Natural killer cell (primary cell): ENCODE measurements at regions not wholly inside any gene's neighbourhood (a gene's known extent, or its start where the extent isn't known, plus 50 kb on each side); places are given as distances from the start of the nearest gene placed in this dataset.

Source experiments
- ATAC-seq, 3 donors: fragments of 150-1000 bp in 2 of 3; fragments of 200-7000 bp in 1 of 3; cut with Tn5 transposase; 1 replicate in 1 of 3; 2 replicates in 2 of 3; pipeline ENCODE4 v1.10.0; 2021; ENCODE audit warnings: mild to moderate bottlenecking in 2 of 3, moderate library complexity in 2 of 3
- DNase-seq, 2 donors: peaks; one replicate each; pipeline versions ENCODE4 v3.0.0 to v3.0.0-alpha.2; 2013 to 2021; ENCODE audit warnings: mixed read lengths in 1 of 2
- H3K27ac ChIP-seq: one replicate; pipeline ENCODE4 v1.5.1; 2013; ENCODE audit warnings: mild to moderate bottlenecking, low read length
- H3K27me3 ChIP-seq: one replicate; pipeline ENCODE4 v1.6.1; 2013; ENCODE audit warnings: low read length; ENCODE audit not compliant: control insufficient read depth, insufficient read depth
- H3K36me3 ChIP-seq: one replicate; pipeline ENCODE4 v1.6.1; 2013; ENCODE audit warnings: low read length; ENCODE audit not compliant: control insufficient read depth, insufficient read depth
- H3K4me1 ChIP-seq: one replicate; pipeline ENCODE4 v1.6.1; 2013; ENCODE audit warnings: low read length; ENCODE audit not compliant: control insufficient read depth, insufficient read depth
- H3K4me3 ChIP-seq: one replicate; pipeline ENCODE4 v1.5.1; 2013; ENCODE audit warnings: low read length
- H3K9me3 ChIP-seq: one replicate; pipeline ENCODE4 v1.6.1; 2013; ENCODE audit warnings: low read length; ENCODE audit not compliant: control insufficient read depth, insufficient read depth
- H3K27ac Mint-ChIP-seq, 2 donors: one replicate each; pipeline ENCODE4 v1.8.0; 2022; ENCODE audit warnings: mild to moderate bottlenecking in 2 of 2, mixed read lengths in 2 of 2, moderate library complexity in 1 of 2
- H3K27me3 Mint-ChIP-seq, 2 donors: one replicate each; pipeline ENCODE4 v1.8.0; 2022; ENCODE audit warnings: low read depth in 2 of 2, mixed read lengths in 2 of 2
- H3K36me3 Mint-ChIP-seq: one replicate; pipeline ENCODE4 v1.8.0; 2022; ENCODE audit warnings: mixed read lengths
- H3K4me1 Mint-ChIP-seq, 2 donors: one replicate each; pipeline ENCODE4 v1.8.0; 2022; ENCODE audit warnings: mixed read lengths in 2 of 2
- H3K4me3 Mint-ChIP-seq: one replicate; pipeline ENCODE4 v1.8.0; 2022; ENCODE audit warnings: mild to moderate bottlenecking, moderate library complexity, mixed read lengths
- H3K9me3 Mint-ChIP-seq, 2 donors: one replicate each; pipeline ENCODE4 v1.8.0; 2022; ENCODE audit warnings: mixed read lengths in 2 of 2
- CTCF ChIP-seq: fragments of 200-600 bp; IDR thresholded peaks from one replicate; pipeline ENCODE4 v1.8.0; 2022; ENCODE audit warnings: antibody characterized with exemption
- WGBS: methylation state at CpG from one replicate; pipeline ENCODE4 v1.1.7; 2013; ENCODE audit warnings: missing lambda C conversion rate; ENCODE audit not compliant: insufficient coverage; 5-methylcytosine and 5-hydroxymethylcytosine counted together
- intact Hi-C: fragments of 100-400 bp; cut with micrococcal nuclease; formaldehyde crosslinking; loops from one replicate; pipeline ENCODE4 v1.14.2; 2022

GRCh38 chr7:20063644-20064043 is 153.5 kb downstream of the MACC1 start:
- H3K4me1 ChIP-seq = no peaks in the 10 kb centered on the region
- H3K36me3 ChIP-seq = no peaks in the 10 kb centered on the region
- DNase-seq (no peak), ATAC-seq (no peak)
- H3K4me3 ChIP-seq = no peak overlapping the region
- H3K27ac Mint-ChIP-seq = no peak overlapping the region
- intact Hi-C loops = no loop called here
- no peaks in the 10 kb centered on the region for H3K27me3 Mint-ChIP-seq
- H3K27ac ChIP-seq = no peak overlapping the region
- H3K9me3 Mint-ChIP-seq = peaks cover 0 to 5% of the 10 kb centered on the region in 2 donors
- H3K27me3 ChIP-seq = no peaks in the 10 kb centered on the region
- no peaks in the 10 kb centered on the region for H3K36me3 Mint-ChIP-seq
- no peak for TF ChIP-seq CTCF
- WGBS = 83% methylated on average over 1 of the region's 3 CpGs
- H3K9me3 ChIP-seq = peaks cover 4% of the 10 kb centered on the region
- H3K4me3 Mint-ChIP-seq = no peak overlapping the region
- peaks cover 0 to 6% of the 10 kb centered on the region in 2 donors for H3K4me1 Mint-ChIP-seq

- DNase-seq = no peak
- Mint-ChIP-seq H3K27ac (no peak overlapping the region), H3K36me3 (no peaks in the 10 kb centered on the region), H3K27me3 (no peaks in the 10 kb centered on the region), H3K4me1 (peaks cover 0 to 6% of the 10 kb centered on the region in 2 donors), H3K9me3 (peaks cover 0 to 5% of the 10 kb centered on the region in 2 donors), H3K4me3 (no peak overlapping the region)
- no peaks in the 10 kb centered on the region for H3K27me3 ChIP-seq
- H3K4me3 ChIP-seq = no peak overlapping the region
- no peak overlapping the region for H3K27ac ChIP-seq
- ATAC-seq = no peak
- intact Hi-C loops = no loop called here
- no CpG with 5 or more reads among the region's 1 CpG for WGBS
- no peaks in the 10 kb centered on the region for H3K4me1 ChIP-seq
- no peaks in the 10 kb centered on the region for H3K9me3 ChIP-seq
- TF ChIP-seq CTCF = no peak
- no peaks in the 10 kb centered on the region for H3K36me3 ChIP-seq
These were observed 154.3 kb downstream of the MACC1 start for GRCh38 chr7:20062932-20063331.

GRCh38 chr7:20053334-20054104 is 163.7 kb downstream of the MACC1 start:
- no peak for TF ChIP-seq CTCF
- H3K4me3 ChIP-seq = no peak overlapping the region
- H3K27me3 ChIP-seq = no peaks in the 10 kb centered on the region
- WGBS = 75% methylated on average over 7 of the region's 7 CpGs
- Mint-ChIP-seq H3K4me1 (no peaks in the 10 kb centered on the region), H3K36me3 (no peaks in the 10 kb centered on the region), H3K27me3 (no peaks in the 10 kb centered on the region), H3K4me3 (no peak overlapping the region), H3K9me3 (peaks cover 9 to 11% of the 10 kb centered on the region in 2 donors), H3K27ac (no peak overlapping the region)
- H3K4me1 ChIP-seq = no peaks in the 10 kb centered on the region
- no peak for DNase-seq
- intact Hi-C loops = no loop called here
- no peaks in the 10 kb centered on the region for H3K9me3 ChIP-seq
- H3K27ac ChIP-seq = no peak overlapping the region
- no peaks in the 10 kb centered on the region for H3K36me3 ChIP-seq
- no peak for ATAC-seq
